ENCODE measurements at regions not wholly inside any gene's neighbourhood (a gene's known extent, or its start where the extent isn't known, plus 50 kb on each side); places are given as distances from the start of the nearest gene placed in this dataset.

DNA sequence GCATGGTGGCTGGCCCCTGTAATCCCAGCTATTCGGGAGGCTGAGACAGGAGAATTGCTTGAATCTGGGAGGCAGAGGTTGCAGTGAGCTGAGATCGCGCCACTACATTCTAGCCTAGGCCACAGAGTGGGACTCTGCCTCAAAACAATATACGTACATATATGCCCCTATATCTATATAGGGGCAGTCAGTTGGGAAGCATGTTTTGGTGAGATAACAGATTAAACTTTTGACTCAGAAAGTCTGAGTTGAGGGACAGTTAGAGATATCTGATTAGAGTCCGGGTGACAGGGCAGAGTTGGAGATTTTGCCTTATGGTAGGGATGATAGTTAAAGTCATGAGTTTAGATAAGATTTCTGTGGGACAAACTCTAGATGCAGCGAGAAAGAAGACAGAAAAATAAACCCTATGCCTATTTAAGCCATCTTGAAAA lies 71.8 kb upstream of the ALDH1A1 start:
- Mint-ChIP-seq H3K36me3 (ENCODE audit: insufficient read depth, unreplicated experiment) (no peaks in the 10 kb centered on the region), H3K27ac (ENCODE audit: unreplicated experiment) (no peak overlapping the region), H3K9me3 (ENCODE audit: unreplicated experiment) (no peaks in the 10 kb centered on the region), H3K27me3 (ENCODE audit: insufficient read depth, unreplicated experiment) (no peaks in the 10 kb centered on the region), H3K4me1 (ENCODE audit: low read depth, unreplicated experiment) (no peaks in the 10 kb centered on the region), H3K4me3 (ENCODE audit: unreplicated experiment) (no peak overlapping the region)
- Histone ChIP-seq H3K4me3 (ENCODE audit: low read depth, low read length) (no peak overlapping the region), H3K36me3 (ENCODE audit: control insufficient read depth, insufficient read depth, low read length) (no peaks in the 10 kb centered on the region), H3K9me3 (no peaks in the 10 kb centered on the region), H3K27me3 (replicated peaks; ENCODE audit: control insufficient read depth, insufficient read depth, low read length) (no peaks in the 10 kb centered on the region), H3K4me1 (no peaks in the 10 kb centered on the region)
- CTCF ChIA-PET, result no interaction called here
- TF ChIP-seq CTCF (IDR thresholded peaks at IDR 0.05; ENCODE audit: insufficient read depth in 1 of 2, low read depth in 1 of 2, low read length in 1 of 2, severe bottlenecking in 1 of 2, unreplicated experiment in 1 of 2), result no peak
- intact Hi-C loops (cut with micrococcal nuclease; ENCODE audit: unreplicated experiment), result no loop called here
- BruUV-seq (replicated peaks), result no TSS peak
- DNase-seq, result no peak
- POLR2A ChIA-PET, result no interaction called here

DNA sequence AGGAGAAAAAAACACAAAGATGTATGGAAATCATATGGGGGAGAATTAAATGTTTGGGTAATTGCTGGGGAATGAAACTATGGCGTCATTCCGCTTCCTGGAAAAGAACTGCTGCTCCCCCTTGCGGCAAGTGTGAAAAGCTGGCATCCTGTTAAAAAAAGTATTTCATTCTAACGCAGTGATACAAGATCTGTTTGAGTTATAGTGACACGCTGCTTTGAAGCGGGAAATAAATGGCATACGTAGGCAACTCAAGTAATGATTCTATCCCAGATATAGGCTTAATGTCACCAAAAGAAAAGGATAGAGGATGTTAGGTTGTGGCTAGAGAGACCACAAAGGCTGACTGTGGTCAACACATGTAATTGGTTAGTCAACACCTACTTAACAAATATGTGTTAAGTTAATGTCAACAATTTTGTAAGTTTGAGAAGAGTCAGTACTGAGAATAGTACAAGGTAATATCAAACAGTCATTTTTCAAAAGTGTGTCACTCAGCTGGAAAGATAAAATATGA lies 70.2 kb upstream of the ALDH1A1 start:
- no peaks in the 10 kb centered on the region for H3K27me3 Mint-ChIP-seq (ENCODE audit: insufficient read depth, unreplicated experiment)
- no TSS peak for BruUV-seq (replicated peaks)
- ChIA-PET POLR2A (no interaction called here), CTCF (interaction anchor here (1.0 kb wide), 1 partner anchor 75 kb away, joined by 3 read pairs; no protein-coding TSS in a partner anchor)
- H3K27ac Mint-ChIP-seq (ENCODE audit: unreplicated experiment), result no peak overlapping the region
- peak; percentile 39 to 53 for TF ChIP-seq CTCF (IDR thresholded peaks at IDR 0.05; ENCODE audit: insufficient read depth in 1 of 2, low read depth in 1 of 2, low read length in 1 of 2, severe bottlenecking in 1 of 2, unreplicated experiment in 1 of 2)
- Histone ChIP-seq H3K4me1 (no peaks in the 10 kb centered on the region), H3K4me3 (ENCODE audit: low read depth, low read length) (no peak overlapping the region), H3K9me3 (no peaks in the 10 kb centered on the region), H3K36me3 (ENCODE audit: control insufficient read depth, insufficient read depth, low read length) (no peaks in the 10 kb centered on the region), H3K27me3 (replicated peaks; ENCODE audit: control insufficient read depth, insufficient read depth, low read length) (no peaks in the 10 kb centered on the region)
- H3K36me3 Mint-ChIP-seq (ENCODE audit: insufficient read depth, unreplicated experiment), result no peaks in the 10 kb centered on the region
- no peaks in the 10 kb centered on the region for H3K4me1 Mint-ChIP-seq (ENCODE audit: low read depth, unreplicated experiment)
- intact Hi-C loops (cut with micrococcal nuclease; ENCODE audit: unreplicated experiment), result loop anchor here (1.0 to 2.0 kb wide), 2 partner anchors 72 to 166 kb away; no protein-coding TSS in a partner anchor
- H3K9me3 Mint-ChIP-seq (ENCODE audit: unreplicated experiment), result no peaks in the 10 kb centered on the region
- peak; percentile 22 to 29 for DNase-seq
- H3K4me3 Mint-ChIP-seq (ENCODE audit: unreplicated experiment), result no peak overlapping the region

GRCh38 chr9:73022353-73022752 lies 69.5 kb upstream of the ALDH1A1 start:
- Mint-ChIP-seq H3K27me3 (ENCODE audit: insufficient read depth, unreplicated experiment) (no peaks in the 10 kb centered on the region), H3K36me3 (ENCODE audit: insufficient read depth, unreplicated experiment) (no peaks in the 10 kb centered on the region), H3K9me3 (ENCODE audit: unreplicated experiment) (no peaks in the 10 kb centered on the region), H3K4me3 (ENCODE audit: unreplicated experiment) (no peak overlapping the region), H3K4me1 (ENCODE audit: low read depth, unreplicated experiment) (no peaks in the 10 kb centered on the region), H3K27ac (ENCODE audit: unreplicated experiment) (no peak overlapping the region)
- H3K4me3 ChIP-seq (ENCODE audit: low read depth, low read length), result no peak overlapping the region
- CTCF ChIA-PET, result interaction anchor here (1.0 kb wide), 1 partner anchor 74 kb away, joined by 3 read pairs; no protein-coding TSS in a partner anchor
- intact Hi-C loops (cut with micrococcal nuclease; ENCODE audit: unreplicated experiment), result loop anchor here (2.0 kb wide), 1 partner anchor 72 kb away; no protein-coding TSS in a partner anchor
- no peak for TF ChIP-seq CTCF (IDR thresholded peaks at IDR 0.05; ENCODE audit: insufficient read depth in 1 of 2, low read depth in 1 of 2, low read length in 1 of 2, severe bottlenecking in 1 of 2, unreplicated experiment in 1 of 2)
- no peaks in the 10 kb centered on the region for H3K27me3 ChIP-seq (replicated peaks; ENCODE audit: control insufficient read depth, insufficient read depth, low read length)
- no peaks in the 10 kb centered on the region for H3K9me3 ChIP-seq
- POLR2A ChIA-PET, result no interaction called here
- no peaks in the 10 kb centered on the region for H3K36me3 ChIP-seq (ENCODE audit: control insufficient read depth, insufficient read depth, low read length)
- no TSS peak for BruUV-seq (replicated peaks)
- no peaks in the 10 kb centered on the region for H3K4me1 ChIP-seq
- no peak for DNase-seq

Data from Caco-2 (cell line).